ENCODE measurements at regions not wholly inside any gene's neighbourhood (a gene's known extent, or its start where the extent isn't known, plus 50 kb on each side); places are given as distances from the start of the nearest gene placed in this dataset.

DNA sequence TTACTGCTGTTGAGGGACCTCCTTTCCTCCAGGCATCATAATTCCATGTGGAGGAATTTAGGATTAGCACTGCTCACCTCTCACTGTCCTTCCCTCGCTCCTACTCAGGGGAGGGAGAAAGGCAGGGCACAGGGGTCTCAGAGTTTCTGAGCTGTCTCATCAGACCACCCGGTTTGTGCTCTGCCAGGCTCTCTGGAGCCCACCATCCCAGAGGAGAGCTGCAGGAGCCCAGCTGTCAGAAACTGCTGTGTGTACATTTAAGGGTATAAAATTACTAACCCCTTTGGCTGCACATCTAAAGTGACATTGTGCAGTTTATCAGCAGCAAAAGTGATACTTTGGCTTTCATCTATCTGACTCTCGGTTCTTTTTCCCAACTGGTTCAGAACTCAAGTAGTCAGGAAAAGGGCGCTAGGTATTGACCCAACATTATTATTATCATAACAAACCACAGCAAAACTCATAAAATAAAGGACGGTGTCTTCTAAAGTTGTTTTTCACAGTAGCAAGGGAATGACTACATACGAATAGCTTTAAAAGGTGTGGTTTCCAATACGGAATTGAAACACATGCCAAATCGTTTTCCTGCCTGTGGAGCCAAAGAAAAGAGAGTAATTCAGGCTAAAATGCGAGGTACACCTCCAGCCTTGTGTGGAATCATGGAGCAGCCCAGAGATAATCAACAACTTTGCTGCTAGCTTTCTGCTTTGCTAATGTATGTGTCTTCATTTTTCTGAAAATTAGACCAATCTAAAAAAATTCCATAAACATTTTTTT, 348.1 kb downstream of the TMEM167A start:
- Mint-ChIP-seq H3K27ac (no peak overlapping the region), H3K27me3 (no peaks in the 10 kb centered on the region), H3K4me3 (no peak overlapping the region), H3K9me3 (peaks cover 3% of the 10 kb centered on the region), H3K4me1 (ENCODE audit: low read depth) (peaks cover 5% of the 10 kb centered on the region), H3K36me3 (ENCODE audit: low read depth) (no peaks in the 10 kb centered on the region)
- POLR2A ChIA-PET = no interaction called here
- ATAC-seq (no peak), DNase-seq (no peak)
- intact Hi-C loops (cut with micrococcal nuclease) = no loop called here
- CTCF ChIA-PET = no interaction called here
- TF ChIP-seq, protein P1, sequence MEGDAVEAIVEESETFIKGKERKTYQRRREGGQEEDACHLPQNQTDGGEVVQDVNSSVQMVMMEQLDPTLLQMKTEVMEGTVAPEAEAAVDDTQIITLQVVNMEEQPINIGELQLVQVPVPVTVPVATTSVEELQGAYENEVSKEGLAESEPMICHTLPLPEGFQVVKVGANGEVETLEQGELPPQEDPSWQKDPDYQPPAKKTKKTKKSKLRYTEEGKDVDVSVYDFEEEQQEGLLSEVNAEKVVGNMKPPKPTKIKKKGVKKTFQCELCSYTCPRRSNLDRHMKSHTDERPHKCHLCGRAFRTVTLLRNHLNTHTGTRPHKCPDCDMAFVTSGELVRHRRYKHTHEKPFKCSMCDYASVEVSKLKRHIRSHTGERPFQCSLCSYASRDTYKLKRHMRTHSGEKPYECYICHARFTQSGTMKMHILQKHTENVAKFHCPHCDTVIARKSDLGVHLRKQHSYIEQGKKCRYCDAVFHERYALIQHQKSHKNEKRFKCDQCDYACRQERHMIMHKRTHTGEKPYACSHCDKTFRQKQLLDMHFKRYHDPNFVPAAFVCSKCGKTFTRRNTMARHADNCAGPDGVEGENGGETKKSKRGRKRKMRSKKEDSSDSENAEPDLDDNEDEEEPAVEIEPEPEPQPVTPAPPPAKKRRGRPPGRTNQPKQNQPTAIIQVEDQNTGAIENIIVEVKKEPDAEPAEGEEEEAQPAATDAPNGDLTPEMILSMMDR (IDR thresholded peaks at IDR 0.05) = no peak

DNA sequence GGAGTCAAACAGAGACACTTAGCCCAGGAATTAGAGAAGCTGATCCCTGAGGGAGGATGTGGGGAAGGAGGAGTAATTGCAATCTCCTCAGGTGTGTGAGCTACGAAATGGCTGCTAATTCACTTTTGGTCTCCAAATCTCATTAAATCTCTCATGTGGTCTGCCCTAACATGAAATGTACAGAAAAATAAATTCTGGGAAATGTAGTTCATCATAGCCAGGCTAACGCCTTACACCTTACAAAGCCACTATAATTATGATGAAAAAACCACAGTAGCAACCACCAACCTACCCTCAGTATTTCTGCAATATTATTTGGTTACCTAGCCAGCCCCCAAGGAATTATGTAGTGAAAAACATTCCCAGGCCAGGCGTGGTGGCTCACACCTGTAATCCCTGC, 354.0 kb downstream of the TMEM167A start:
- CTCF ChIA-PET = no interaction called here

DNA sequence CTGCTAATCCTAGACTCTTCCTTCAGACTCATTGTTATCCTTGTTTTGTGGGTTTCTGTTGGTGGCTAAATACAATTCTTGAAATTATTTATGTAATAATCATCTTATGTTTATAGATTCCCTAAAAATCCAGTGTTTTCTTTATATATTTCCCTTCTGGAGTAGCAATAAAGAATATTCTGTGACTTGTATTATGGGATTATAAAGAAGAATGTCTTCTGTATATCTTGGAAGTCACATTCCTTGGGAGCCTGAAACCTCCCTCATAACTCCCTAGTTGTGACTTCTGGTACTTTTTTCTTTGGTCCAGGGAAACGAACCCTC, 356.1 kb downstream of the TMEM167A start:
- Mint-ChIP-seq H3K27ac (no peak overlapping the region), H3K27me3 (peaks cover 1% of the 10 kb centered on the region), H3K36me3 (ENCODE audit: low read depth) (no peaks in the 10 kb centered on the region), H3K4me3 (no peak overlapping the region), H3K9me3 (no peaks in the 10 kb centered on the region), H3K4me1 (ENCODE audit: low read depth) (peaks cover 4% of the 10 kb centered on the region)
- no peak for ATAC-seq
- intact Hi-C loops (cut with micrococcal nuclease) = no loop called here
- CTCF ChIA-PET = no interaction called here
- DNase-seq = no peak
- POLR2A ChIA-PET = no interaction called here
- TF ChIP-seq, protein P1 (IDR thresholded peaks at IDR 0.05) = no peak

More for the DNA sequence above, 354.0 kb downstream of the TMEM167A start:
- TF ChIP-seq, protein P1 (IDR thresholded peaks at IDR 0.05) = no peak
- ATAC-seq = peak; percentile 4
- no peak overlapping the region for H3K4me3 Mint-ChIP-seq
- no peak for DNase-seq
- peaks cover 3% of the 10 kb centered on the region for H3K9me3 Mint-ChIP-seq
- intact Hi-C loops (cut with micrococcal nuclease) = no loop called here
- no peaks in the 10 kb centered on the region for H3K36me3 Mint-ChIP-seq (ENCODE audit: low read depth)
- H3K27ac Mint-ChIP-seq = no peak overlapping the region
- H3K4me1 Mint-ChIP-seq (ENCODE audit: low read depth) = peaks cover 7% of the 10 kb centered on the region
- H3K27me3 Mint-ChIP-seq = peaks cover 1% of the 10 kb centered on the region
- POLR2A ChIA-PET = no interaction called here

DNA sequence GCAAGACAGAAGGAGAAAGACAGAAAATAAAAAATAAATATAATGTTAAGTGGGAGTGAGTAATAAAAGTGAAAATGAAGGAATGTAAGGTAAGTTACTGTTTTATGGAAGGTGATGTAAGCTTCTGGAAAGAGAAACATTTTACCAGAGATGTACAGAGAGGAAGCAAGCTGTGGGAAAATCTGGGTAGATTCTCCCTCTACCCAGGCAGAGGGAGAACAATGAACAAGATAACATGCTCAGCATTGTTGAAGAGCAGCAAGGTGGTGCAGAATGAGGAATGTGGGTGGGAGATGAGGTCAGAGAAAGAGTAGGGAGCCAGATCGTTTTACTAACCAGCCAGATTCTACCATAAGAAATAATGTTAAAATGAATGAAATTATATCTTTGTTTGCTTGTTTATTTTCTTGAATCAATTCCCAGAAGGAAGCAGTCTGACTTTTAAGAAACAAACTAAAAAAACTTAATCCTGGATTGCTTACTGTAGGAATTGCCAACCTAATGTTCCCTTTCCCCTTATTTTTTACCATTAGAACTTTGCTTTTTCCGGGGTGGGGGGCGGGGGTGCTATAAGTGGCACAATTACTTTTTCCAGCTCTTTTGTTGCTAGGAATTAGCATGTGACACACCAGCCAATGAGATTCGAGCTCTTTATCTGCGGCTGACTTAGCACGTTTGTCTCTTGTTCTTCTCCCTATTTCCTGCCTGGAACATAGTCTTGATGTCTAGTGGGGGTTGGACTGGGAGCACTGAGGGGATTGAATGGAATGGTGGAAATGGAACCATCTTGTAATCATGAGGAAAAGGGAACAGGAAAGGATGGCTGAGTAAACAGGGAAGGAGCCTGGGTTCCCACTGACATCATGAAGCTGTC, 356.7 kb downstream of the TMEM167A start:
- peaks cover 4% of the 10 kb centered on the region for H3K4me1 Mint-ChIP-seq (ENCODE audit: low read depth)
- H3K36me3 Mint-ChIP-seq (ENCODE audit: low read depth) = no peaks in the 10 kb centered on the region
- H3K9me3 Mint-ChIP-seq = no peaks in the 10 kb centered on the region
- H3K27ac Mint-ChIP-seq = no peak overlapping the region
- intact Hi-C loops (cut with micrococcal nuclease) = no loop called here
- TF ChIP-seq, protein P1 (IDR thresholded peaks at IDR 0.05) = no peak
- H3K27me3 Mint-ChIP-seq = peaks cover 1% of the 10 kb centered on the region
- DNase-seq (no peak), ATAC-seq (no peak)
- ChIA-PET POLR2A (no interaction called here), CTCF (no interaction called here)
- H3K4me3 Mint-ChIP-seq = no peak overlapping the region

DNA sequence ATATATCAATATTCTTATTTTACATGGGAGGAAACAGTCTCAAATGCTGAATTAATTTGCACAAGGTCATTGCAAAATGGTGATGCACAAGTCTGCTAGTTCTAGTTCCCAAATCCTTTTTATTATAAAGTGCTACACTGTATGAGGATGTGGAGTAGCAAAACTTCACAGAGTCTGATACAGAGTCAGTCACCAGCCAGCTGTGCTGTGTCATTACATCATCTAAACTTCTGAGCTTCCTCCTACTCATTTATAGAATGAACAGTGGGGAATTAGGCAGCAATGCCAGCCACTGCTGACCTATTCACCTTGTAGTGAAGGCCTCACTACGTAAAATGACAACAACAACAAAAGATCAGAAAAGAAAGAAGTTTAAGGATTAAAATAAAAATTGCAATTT, 357.8 kb downstream of the TMEM167A start:
- Mint-ChIP-seq H3K4me3 (no peak overlapping the region), H3K9me3 (no peaks in the 10 kb centered on the region), H3K36me3 (ENCODE audit: low read depth) (no peaks in the 10 kb centered on the region), H3K27ac (no peak overlapping the region), H3K27me3 (peaks cover 1% of the 10 kb centered on the region), H3K4me1 (ENCODE audit: low read depth) (peaks cover 4% of the 10 kb centered on the region)
- CTCF ChIA-PET = no interaction called here
- TF ChIP-seq, protein P1 (IDR thresholded peaks at IDR 0.05) = no peak
- ATAC-seq = peak; percentile 47
- peak; percentile 5 for DNase-seq
- POLR2A ChIA-PET = no interaction called here
- intact Hi-C loops (cut with micrococcal nuclease) = no loop called here
